ENCODE measurements at regions not wholly inside any gene's neighbourhood (a gene's known extent, or its start where the extent isn't known, plus 50 kb on each side); places are given as distances from the start of the nearest gene placed in this dataset.

DNA sequence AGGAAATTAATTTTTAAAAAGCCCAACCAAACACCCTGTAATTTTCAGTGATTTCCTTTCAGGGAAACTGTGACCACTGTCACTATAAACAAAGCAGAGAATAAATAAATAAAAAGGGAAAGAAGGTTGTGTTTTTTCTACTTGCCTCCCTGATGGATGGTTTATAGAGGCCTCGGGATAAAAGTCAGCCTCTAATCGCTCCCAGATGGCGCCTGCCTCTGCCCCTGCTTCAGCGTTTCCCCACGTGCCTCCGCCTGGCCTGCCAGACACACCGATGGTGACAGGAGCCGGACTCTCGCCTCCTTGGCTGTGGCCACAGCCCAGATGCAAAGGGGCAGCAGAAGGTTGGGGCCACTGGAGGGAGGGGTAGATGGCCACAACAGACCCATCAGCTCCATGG lies 327.7 kb downstream of the CDC5L start:
- no peak for DNase-seq (ENCODE audit: low spot score)

DNA sequence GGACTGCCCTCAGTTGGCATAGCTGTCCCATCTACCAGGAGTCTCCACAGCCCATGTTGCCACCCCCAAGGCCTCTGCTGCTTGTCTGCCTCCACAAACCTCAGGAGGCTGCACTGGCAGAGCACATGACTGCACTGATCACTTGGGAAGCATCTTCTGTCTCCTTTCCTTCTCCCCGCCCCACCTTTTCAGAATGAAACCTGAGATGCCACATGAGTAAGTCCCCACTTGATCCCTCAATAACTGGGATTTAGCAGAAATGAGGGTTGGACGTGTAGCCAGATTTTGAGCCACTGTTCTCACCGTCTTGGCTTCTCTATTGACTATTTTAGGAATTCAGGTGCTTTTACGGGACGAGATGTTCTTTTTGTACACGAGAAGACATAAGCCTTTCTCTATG lies 328.4 kb downstream of the CDC5L start:
- no peak for DNase-seq (ENCODE audit: low spot score)

DNA sequence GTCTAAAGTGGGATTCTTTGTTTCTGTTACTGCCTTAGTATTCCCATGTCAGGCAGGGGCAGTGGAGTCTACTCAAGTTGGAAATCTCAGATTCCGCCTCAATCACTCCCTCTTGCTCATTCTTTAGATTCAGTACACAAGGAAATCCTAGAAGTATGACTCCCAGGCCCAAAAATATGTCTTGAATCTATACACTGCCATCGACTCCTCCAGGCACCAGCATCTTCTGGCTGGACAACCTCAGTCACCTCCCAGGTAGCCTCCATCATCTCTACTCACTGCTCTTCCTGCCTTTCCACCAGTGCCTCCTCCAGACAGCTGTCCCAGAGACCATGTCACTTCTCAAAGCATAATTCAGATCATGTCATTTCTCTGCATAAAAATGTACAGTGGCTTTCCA lies 329.9 kb downstream of the CDC5L start:
- no peak for DNase-seq (ENCODE audit: low spot score)

DNA sequence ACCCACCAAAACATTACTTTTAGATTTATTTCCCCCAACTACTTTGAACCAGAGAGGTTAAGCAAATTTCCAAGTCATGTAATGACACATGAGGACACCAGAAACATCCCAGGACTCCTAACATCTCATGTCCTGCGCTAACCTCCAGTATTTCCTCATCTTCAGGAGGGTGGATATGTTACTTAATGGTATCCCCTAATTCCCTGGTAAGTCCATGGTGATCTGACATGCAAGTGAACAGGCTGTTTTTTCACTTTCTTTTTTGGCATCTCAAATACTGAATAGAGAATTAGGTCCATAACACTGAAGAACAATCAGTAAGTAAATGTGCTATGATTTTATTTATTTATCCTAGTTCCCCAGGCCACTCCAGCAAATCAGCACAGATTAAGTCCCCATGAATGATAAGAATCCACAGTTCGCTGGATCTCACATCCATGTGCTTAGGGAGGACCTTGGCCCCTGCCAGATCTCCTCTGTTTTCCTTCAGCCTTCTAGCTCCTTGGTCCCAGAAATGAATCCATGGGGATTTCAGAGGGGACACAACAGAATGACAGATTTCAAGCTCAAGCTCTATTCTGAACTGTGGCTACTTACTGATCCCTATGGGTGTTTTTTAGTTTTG lies 334.6 kb downstream of the CDC5L start:
- DNase-seq (ENCODE audit: low spot score): no peak

DNA sequence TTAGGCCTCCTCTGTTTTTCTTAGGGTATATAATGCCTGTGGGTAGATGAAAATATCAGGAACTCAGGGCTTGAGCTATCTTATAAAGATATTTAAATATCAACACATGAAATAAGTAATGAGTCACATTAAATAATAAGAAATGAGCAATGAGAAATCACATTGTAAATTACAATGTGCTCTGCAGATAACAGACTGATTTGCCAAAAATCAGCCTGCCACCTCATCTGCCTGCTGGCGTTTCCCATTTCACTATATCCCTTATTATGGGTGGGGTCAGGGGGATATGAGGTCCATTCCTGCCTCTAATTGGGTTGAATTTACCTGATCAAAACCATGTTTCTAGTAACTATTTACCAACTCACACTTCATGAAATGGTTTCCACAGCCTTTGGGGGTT lies 335.2 kb downstream of the CDC5L start:
- DNase-seq (ENCODE audit: low spot score): no peak

DNA sequence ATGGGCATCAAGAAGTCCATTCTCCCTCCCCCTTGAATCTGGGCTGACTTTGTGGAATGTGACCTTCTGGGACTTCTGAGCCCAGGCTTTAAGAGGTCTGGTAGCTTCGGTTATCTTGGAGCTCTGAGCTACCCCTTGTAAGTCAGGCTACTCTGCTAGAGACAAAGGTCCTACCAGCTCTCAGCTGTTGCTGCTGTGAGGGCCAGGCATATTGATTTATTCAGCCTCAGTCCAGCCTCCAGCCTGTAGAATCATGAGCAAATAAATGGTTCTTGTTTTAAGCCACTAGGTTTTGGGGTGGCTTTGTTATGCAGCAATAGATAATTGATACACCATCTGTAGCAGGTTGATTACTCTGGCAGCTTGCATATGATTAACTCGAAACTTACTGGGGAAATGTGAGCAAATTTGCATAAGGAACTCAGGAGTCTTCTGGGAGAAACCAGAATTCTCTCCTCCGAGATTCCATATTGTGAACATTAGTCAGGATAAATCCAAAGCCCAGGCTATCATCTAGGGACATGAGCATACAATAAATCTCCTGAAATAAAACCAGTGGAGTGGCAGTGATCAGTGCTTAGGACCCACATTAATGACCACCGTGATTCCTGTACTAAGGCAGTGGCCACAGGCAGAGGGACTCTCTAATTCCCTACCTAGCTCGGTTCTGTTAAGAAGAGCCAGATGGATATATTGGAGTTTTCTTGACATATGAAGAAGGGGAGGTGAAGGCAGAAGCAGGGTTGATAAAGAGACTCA lies 336.1 kb downstream of the CDC5L start:
- no peak for DNase-seq (ENCODE audit: low spot score)

DNA sequence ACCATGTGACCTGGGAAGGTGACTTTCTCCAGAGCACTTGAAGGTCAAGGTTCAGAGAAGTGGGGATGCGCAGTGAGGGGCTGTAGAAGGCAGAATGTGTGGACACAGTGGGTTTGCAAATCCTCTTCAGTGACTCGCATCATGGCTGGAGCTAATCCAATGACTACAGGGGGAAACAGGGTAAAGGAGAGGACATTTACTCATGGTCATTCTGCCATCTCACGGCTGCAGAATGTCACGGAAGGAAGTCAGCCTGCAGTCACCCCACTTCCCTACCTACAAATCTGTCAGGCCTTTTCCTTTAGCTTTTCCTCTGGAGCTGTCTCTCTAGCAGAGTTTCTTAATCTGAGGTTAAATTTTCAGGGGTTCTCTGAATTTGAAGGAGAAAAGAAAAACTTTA lies 337.6 kb downstream of the CDC5L start:
- DNase-seq (ENCODE audit: low spot score): no peak

DNA sequence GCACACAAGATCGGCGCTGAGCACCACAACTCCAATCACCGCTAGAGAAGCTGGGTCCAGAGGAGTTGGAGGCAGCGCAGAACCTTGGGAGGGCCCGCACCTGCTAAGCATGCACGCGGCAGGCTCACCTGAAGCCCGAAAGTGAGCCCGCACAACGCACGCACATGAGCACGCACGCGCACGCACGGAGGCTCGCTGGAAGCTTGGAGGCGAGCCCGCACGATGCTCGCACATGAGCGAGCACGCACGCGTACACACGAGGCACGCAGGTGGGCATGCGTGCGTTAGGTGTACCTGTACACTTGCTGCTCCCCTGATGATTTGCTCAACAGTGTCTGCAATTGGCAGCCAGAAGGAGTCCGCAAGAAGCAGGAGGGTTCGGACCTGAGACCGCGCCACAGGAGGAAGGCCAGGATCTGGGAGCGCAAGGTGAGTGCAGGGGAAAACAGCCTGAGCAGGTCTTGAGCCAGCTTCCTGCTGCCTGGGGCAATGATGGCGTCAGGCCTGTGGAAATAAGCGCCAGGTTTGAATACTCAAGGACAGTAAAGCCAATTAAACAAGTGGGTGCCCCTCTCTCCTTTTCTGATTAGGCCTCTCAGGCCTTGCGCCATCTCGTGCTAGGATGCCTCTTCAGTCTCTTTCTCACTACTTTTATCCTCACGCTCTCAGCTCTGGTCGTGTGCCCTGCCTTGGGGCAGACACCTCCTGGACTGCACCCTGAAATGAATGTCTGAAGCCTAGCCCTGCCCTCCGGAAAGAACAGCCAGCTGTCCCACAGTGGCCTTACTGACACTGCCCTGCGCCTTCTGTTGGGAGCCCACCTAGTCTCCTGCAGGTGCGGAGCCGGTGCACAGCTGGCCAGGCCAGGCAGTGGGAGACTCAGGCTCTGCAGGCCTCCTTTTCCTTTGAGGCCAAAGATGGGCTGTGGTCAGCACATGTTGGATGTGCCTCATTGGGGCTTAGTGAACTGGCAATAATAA lies 340.4 kb downstream of the CDC5L start:
- DNase-seq (ENCODE audit: low spot score): no peak

DNA sequence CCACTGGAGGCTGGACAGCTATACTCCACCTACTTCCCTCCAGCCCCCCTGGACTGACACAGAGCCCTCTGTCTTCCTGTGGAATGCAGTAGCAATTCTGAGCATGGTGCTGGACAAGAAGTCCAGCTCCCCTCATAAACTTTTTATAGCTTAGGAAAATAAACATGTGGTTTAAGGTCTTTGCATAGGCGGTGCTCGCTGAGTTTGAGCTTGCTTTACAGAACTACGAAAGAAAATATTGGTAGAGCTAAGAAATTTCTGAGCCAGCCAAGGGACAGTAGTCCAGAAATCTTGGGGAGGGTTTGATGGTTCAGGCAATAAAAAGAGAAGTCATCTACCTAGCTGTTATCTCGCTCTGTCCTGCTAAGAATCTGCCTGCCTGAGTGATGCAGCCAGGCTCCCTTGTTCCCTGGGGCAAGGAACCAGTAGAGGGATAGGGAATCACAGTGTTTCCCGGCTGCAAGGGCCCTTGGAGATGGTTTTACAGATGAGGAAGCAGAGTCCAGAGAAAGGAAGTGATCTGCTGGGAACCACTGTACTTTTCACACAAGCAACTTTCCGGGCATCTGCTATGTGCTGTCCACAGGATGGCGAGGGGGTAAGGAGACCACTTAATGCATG lies 343.4 kb downstream of the CDC5L start:
- DNase-seq (ENCODE audit: low spot score): no peak

DNA sequence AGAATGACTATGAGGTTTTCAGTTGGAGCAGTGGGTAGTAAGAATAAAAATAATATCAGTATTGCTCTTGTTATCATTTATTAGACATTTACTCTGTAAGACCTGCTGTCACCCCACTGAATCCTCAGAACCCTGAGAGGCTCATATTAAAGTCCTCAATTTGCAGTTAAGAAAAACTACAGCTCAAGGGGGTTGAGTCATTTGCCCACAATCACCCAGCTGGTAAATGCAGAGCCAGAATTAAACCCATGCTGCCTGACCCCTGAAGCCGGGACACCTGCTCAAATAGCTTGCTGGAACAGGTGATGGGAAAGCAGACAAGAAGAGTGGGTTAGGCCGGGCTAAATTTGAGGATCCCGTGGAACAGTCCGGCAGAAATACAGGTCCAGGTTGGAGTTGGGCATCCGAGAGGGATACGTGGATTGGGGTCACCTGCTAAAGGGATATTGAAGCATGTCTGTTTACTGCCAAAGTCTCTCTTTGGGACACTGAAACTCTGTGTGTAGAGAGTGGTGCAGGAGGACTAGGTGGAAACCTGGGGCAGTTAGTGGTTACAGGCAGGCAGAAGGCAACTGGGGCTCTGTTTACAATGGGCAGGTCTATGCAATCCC lies 344.1 kb downstream of the CDC5L start:
- DNase-seq (ENCODE audit: low spot score): no peak

DNA sequence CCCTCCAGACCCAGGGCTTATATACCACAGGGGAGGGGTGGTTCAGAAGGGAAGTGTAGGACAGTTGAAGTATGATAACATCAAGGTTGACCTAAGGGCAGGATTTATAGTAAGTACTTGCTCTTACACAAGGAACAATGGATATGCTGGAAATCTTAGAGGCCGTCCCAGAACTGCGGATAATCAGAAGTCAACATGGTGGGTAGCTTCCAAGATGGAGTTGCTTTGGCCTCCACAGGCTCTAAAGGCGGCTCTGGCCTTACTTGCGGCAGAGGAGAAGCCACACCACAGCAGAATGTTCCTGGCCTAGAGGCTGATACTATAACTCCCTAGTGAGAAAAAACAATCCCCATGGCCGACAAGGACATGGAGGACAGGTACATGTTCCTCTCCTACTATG lies 344.7 kb downstream of the CDC5L start:
- no peak for DNase-seq (ENCODE audit: low spot score)

DNA sequence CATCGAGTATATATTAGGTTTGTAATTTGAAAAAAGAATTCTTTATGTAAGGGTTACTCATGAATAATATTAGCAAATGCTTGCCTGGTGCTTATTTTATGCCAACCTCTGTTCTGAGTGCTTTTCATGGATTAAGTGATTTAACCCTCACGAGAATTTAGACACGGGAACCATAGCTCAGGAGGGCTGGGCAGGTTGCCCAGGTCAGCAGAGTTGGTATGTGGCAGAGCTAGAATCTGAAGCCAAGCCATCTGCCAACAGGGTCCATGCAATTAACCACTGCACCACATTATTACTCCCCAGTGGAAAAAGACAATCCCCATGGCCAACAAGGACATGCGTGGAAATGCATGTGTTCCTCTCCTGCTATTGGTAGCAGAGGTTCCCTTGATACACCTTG lies 345.6 kb downstream of the CDC5L start:
- DNase-seq (ENCODE audit: low spot score): no peak

DNA sequence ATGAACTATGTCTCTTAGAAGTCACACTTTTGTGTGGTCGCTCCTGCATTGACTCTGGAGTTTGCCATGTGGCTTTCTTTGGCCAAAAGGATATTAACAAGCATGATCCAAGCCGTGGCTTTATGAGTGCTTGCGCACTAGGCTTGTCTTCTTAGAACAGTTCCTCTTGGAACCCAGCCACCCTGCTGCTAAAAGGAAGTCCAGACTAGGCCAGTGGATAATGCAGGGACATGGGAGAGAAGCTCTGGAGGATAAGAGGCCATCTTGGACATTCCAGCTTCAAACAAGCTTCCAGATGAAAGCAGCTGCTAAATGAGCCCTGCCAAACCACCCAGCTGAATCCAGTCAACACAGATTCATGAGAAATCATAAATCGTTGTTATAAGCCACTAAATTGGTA lies 346.4 kb downstream of the CDC5L start:
- DNase-seq (ENCODE audit: low spot score): no peak

DNA sequence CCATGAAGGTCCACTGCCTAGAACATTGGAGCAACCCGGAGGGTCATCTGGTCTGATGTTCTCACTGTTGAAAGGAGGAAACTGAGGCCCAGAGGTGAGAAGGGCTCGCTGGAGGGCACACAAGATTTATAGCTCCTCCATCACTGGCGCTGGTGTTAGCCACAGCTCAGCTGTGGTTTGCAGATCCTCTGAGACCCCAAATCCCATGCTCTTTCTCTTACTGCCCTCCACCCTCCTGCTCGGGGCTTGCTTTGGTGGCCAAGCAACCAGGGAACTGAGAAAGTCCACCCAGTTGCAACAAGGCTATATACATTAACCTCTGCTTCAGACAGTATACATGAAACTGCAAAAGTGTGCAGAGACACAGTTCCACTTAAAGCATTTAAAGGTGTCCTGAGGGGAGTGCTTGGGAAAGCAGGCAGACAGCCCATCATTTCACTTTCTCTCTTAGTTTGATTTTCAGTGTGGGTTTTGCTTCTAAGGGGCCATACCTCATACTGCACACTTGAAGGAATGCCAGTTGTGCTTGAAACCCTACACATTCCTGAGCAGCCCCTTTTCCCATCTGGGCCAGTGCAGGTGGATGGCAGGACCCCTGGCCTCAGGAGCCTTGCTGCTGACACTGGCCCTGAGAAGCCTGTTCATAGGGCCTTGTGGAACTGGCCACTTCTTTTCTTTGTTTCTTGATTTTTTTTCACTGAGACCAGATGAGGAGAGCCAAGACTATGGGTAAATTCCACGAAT lies 347.6 kb downstream of the CDC5L start:
- no peak for DNase-seq (ENCODE audit: low spot score)

DNA sequence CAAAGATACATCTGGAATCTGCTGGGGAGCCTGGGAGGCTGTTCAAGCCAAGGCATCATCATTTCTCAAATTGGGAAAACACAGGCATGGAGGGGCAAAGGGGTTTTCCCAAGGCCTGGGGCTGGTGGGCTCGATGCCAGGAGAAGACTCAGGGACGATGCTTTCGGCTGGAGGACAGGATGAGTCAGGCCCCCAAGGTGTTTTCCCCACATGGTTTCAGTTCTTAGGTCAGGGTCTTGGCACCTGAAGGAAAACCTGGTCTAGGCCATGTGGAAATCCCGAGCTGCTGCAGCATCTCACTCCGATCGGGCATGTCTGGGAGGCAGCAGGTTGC lies 348.1 kb downstream of the CDC5L start:
- DNase-seq (ENCODE audit: low spot score): no peak

DNA sequence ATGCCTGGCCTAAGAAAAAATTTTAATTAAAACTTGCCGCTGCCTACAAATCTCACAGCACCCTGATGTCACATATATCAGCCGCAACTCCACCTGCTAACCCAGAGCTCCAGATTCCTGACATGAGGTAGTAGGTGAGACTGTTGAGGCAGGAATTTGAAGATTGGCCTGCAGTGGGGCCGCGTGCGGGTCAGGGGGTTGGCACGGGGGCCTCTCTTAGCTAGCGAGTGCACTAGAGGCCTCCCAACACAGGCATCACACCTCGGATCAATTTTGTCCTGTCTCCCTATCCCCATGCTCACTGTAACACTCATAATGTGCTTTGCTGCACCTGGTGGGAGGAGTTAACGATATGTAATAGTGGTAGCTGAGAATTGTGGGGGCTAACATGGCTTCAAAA lies 349.8 kb downstream of the CDC5L start:
- DNase-seq (ENCODE audit: low spot score): no peak

DNA sequence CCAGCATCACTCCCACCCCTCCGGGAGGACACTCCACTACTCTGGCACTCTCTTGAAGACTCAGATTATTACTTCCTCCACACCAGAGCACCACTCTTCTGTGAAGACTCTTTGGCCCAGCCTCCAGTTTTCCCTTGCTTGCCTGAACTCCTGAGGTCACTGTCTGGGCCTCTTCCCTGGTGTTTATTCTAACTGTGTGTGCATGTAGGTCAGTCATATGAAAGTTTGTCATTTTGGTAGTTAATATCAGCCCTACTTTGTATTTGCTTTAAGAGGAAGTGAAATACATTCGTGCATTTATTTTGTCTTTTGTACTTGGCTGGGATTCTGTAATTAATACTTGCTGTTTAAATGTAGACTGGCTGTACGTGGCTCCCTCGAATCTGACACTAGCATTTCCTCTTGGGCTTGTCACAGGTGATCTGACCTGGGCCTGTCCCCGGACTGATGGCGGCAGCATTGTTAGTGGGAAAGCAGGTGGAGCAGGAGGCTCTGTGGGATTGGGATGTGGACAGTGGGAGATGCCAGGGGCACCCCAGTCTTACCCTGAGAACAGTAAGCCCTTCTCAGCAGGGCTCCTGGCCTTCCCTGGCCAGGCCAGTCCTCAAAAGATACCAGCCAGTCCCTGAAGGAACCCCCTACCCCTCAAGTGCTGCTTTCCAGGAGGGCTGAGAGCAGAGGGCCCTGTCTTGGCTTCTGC lies 350.5 kb downstream of the CDC5L start:
- no peak for DNase-seq (ENCODE audit: low spot score)

DNA sequence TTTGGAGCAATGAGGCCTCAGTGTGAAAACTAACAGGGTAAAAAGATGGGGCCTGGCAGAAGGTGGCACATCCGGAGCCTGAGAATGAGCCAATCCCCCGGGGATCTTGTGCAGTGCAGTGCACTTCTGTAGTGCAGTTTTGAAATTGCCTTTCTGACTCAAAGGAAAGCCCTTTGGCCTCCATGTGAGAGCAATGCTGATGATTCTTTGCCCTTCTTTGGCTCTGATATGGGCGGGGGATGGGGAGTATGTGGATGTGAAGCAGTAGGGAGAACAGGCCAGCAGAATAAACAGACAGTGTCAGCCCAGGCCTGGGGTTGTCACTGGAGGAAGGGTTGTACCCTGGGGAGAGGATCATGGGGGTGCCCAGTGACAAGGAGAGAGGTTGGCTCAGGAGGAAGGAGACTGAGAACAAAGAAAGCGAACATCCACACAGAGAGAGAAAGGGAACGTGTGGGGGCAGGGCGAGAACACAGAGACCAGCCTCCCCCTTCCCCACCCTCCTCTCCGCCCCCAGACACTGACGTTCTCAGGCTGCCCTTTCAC lies 351.2 kb downstream of the CDC5L start:
- no peak for DNase-seq (ENCODE audit: low spot score)

DNA sequence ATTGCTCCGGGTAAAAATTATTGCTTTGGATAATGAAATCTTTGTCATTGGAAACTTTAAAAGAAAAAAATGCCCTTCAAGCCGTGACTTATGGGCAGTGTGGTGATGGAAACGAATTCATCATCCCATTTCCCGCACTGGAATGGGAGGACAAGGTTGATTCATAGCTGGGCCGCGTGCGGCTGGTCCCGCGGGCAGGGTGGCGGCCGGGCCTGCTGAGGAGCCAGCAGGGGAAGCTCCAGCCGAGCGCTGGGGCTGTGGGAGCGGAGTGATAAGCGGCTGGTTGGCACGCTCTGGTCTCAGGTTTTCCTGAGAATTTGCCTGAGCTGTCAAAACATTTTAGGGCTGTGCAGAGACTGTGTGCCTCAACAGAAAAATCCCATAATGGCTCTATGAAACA lies 351.7 kb downstream of the CDC5L start:
- DNase-seq (ENCODE audit: low spot score): no peak

DNA sequence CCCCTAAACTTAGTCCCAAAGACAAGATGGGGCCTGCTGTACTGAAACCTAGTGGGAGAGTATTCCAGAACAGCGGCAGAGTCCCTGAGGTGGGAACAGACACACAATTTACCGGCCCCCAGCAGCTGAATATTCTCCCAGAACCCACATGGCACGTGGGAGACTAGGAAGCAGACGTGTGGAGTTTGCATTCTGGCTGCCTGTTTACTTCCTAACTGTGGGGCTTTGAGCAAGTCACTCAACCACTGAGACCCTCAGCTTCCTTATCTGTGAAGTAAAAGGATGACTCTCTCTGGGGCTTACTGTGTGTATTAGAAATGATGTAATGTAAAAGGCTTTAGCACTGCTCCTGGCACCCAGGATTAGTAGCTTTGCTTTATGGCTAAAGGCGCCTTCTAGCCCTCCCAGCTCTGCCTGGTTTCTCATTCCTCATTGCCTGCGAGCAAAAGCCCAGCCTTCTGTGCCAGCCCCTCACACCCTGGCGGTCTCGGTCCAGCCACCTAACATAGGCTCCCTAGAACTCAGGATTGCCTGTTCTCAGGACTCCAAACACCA lies 353.1 kb downstream of the CDC5L start:
- DNase-seq (ENCODE audit: low spot score): no peak
